HG02943 (cell line): ENCODE measurements at regions not wholly inside any gene's neighbourhood (a gene's known extent, or its start where the extent isn't known, plus 50 kb on each side); places are given as distances from the start of the nearest gene placed in this dataset.
"Not testable (repeated sequence)": the region's sequence is repeated elsewhere in the genome, so short reads cannot be mapped to it uniquely, and the experiment has no call there.

Experiments
- ATAC-seq: cut with Tn5 transposase; IDR thresholded peaks from one replicate; pipeline ENCODE4 v1.9.1; 2021; ENCODE audit warnings: mild to moderate bottlenecking, low read depth, moderate library complexity; ENCODE audit not compliant: unreplicated experiment

- no peak for ATAC-seq
Observed at GRCh38 chr21:43291347-43291950, 122.6 kb downstream of the CRYAA start.

- no peak for ATAC-seq
Observed at GRCh38 chr21:43290421-43291346, 121.9 kb downstream of the CRYAA start.

GRCh38 chr21:43289966-43290365 is 121.2 kb downstream of the CRYAA start:
- ATAC-seq, result no peak

- no peak for ATAC-seq
Observed at GRCh38 chr21:43289442-43289841, 120.6 kb downstream of the CRYAA start.

GRCh38 chr21:43287795-43288755 is 119.3 kb downstream of the CRYAA start:
- ATAC-seq, result no peak

- ATAC-seq, result no peak
Observed at GRCh38 chr21:43287111-43287760, 118.4 kb downstream of the CRYAA start.

- no peak for ATAC-seq
Observed at GRCh38 chr21:43286196-43286595, 117.4 kb downstream of the CRYAA start.

GRCh38 chr21:43284700-43285099 is 115.9 kb downstream of the CRYAA start:
- no peak for ATAC-seq

- ATAC-seq, result no peak
Observed at GRCh38 chr21:43284238-43284637, 115.4 kb downstream of the CRYAA start.

GRCh38 chr21:43283925-43284221 is 115.1 kb downstream of the CRYAA start:
- ATAC-seq, result not testable (repeated sequence)

GRCh38 chr21:43283136-43283924 is 114.5 kb downstream of the CRYAA start:
- no peak for ATAC-seq

GRCh38 chr21:43282358-43283120 is 113.7 kb downstream of the CRYAA start:
- no peak for ATAC-seq

GRCh38 chr21:43281661-43282357 is 113.0 kb downstream of the CRYAA start:
- no peak for ATAC-seq

GRCh38 chr21:43280949-43281633 is 112.3 kb downstream of the CRYAA start:
- ATAC-seq, result no peak

- ATAC-seq, result no peak
Observed at GRCh38 chr21:43279578-43279894, 110.7 kb downstream of the CRYAA start.

GRCh38 chr21:43278766-43279577 is 110.2 kb downstream of the CRYAA start:
- ATAC-seq, result no peak

- no peak for ATAC-seq
Observed at GRCh38 chr21:43278359-43278758, 109.6 kb downstream of the CRYAA start.
